GM23338 (cell line): ENCODE measurements at regions not wholly inside any gene's neighbourhood (a gene's known extent, or its start where the extent isn't known, plus 50 kb on each side); places are given as distances from the start of the nearest gene placed in this dataset.
"Not testable (repeated sequence)": the region's sequence is repeated elsewhere in the genome, so short reads cannot be mapped to it uniquely, and the experiment has no call there.

Experiments used
- ATAC-seq: fragments of 200-7000 bp; cut with Tn5 transposase; 3 replicates; pipeline ENCODE4 v1.9.1; 2020
- DNase-seq: peaks from one replicate; pipeline ENCODE4 v3.0.0-alpha.2; 2015; ENCODE audit warnings: low spot score
- H2AFZ ChIP-seq: fragments of 200-600 bp; sonication (generic); 2 replicates; pipeline ENCODE4 v1.8.0; 2016; ENCODE audit warnings: antibody characterized with exemption, mild to moderate bottlenecking, moderate library complexity
- H3F3A ChIP-seq: fragments of 200-600 bp; sonication (generic); replicated peaks from 2 replicates; pipeline ENCODE4 v1.8.0; 2017; ENCODE audit warnings: antibody characterized with exemption, mixed run types, low read depth
- H3K27ac ChIP-seq: fragments of 200-600 bp; sonication (generic); 2 replicates; pipeline ENCODE4 v1.6.1; 2016; ENCODE audit warnings: low read depth
- H3K27me3 ChIP-seq: fragments of 200-600 bp; sonication (generic); 2 replicates; pipeline ENCODE4 v1.8.0; 2016; ENCODE audit warnings: mild to moderate bottlenecking, mixed run types, moderate library complexity; ENCODE audit not compliant: insufficient read depth
- H3K36me3 ChIP-seq: fragments of 200-600 bp; sonication (generic); 2 replicates; pipeline ENCODE4 v1.8.0; 2016; ENCODE audit warnings: mild to moderate bottlenecking; ENCODE audit not compliant: insufficient read depth
- H3K4me1 ChIP-seq: fragments of 200-600 bp; sonication (generic); 2 replicates; pipeline ENCODE4 v1.8.0; 2016; ENCODE audit warnings: mild to moderate bottlenecking, moderate library complexity; ENCODE audit not compliant: insufficient read depth
- H3K4me2 ChIP-seq: fragments of 200-600 bp; sonication (generic); 2 replicates; pipeline ENCODE4 v1.7.1; 2017; ENCODE audit warnings: mixed run types
- H3K4me3 ChIP-seq: fragments of 200-600 bp; sonication (generic); 2 replicates; pipeline ENCODE4 v1.6.1; 2016; ENCODE audit warnings: mixed run types
- H3K79me2 ChIP-seq: fragments of 200-600 bp; sonication (generic); replicated peaks from 2 replicates; pipeline ENCODE4 v1.8.0; 2017; ENCODE audit warnings: mild to moderate bottlenecking; ENCODE audit not compliant: insufficient read depth
- H3K9me2 ChIP-seq: fragments of 200-600 bp; sonication (generic); 2 replicates; pipeline ENCODE4 v1.8.0; 2017; ENCODE audit not compliant: insufficient read depth
- H4K20me1 ChIP-seq: fragments of 200-600 bp; sonication (generic); replicated peaks from 2 replicates; pipeline ENCODE4 v1.8.0; 2017; ENCODE audit warnings: mild to moderate bottlenecking; ENCODE audit not compliant: insufficient read depth
- H3K27ac Mint-ChIP-seq: 2 replicates; pipeline ENCODE4 v1.8.0; 2020; ENCODE audit warnings: inconsistent platforms, mild to moderate bottlenecking, moderate library complexity, mixed read lengths
- H3K27me3 Mint-ChIP-seq: 3 replicates; pipeline ENCODE4 v1.8.0; 2022; ENCODE audit warnings: low read depth, mild to moderate bottlenecking, moderate library complexity, mixed read lengths, inconsistent platforms; ENCODE audit not compliant: insufficient read depth, poor library complexity
- H3K36me3 Mint-ChIP-seq: 3 replicates; pipeline ENCODE4 v1.8.0; 2021; ENCODE audit warnings: low read depth, mild to moderate bottlenecking, inconsistent platforms, moderate library complexity, mixed read lengths
- H3K4me1 Mint-ChIP-seq: 3 replicates; pipeline ENCODE4 v1.8.0; 2020; ENCODE audit warnings: mild to moderate bottlenecking, inconsistent platforms, mixed read lengths
- H3K4me3 Mint-ChIP-seq: 3 replicates; pipeline ENCODE4 v1.8.0; 2021; ENCODE audit warnings: moderate library complexity, mild to moderate bottlenecking, inconsistent platforms, mixed read lengths
- H3K9me3 Mint-ChIP-seq: 3 replicates; pipeline ENCODE4 v1.8.0; 2020; ENCODE audit warnings: moderate library complexity, mild to moderate bottlenecking, inconsistent platforms, mixed read lengths
- CREB1 ChIP-seq: fragments of 250-450 bp; sonication (Bioruptor Pico); IDR thresholded peaks from 2 replicates; pipeline ENCODE4 v1.5.0; 2020; ENCODE audit warnings: low read depth, mild to moderate bottlenecking, moderate library complexity
- EZH2 ChIP-seq: fragments of 200-600 bp; sonication (generic); IDR thresholded peaks from one replicate; pipeline ENCODE4 v1.8.0; 2017; ENCODE audit warnings: antibody characterized with exemption, mild to moderate bottlenecking, low read depth; ENCODE audit not compliant: unreplicated experiment
- STAT1 ChIP-seq: IDR thresholded peaks from one replicate; pipeline ENCODE4 v1.6.1; 2016; ENCODE audit warnings: antibody characterized with exemption; ENCODE audit not compliant: unreplicated experiment
- TF ChIP-seq, protein P1 (sequence below): fragments of 250-450 bp; sonication (Bioruptor Pico); IDR thresholded peaks from 2 replicates; pipeline ENCODE4 v1.5.0; 2020; ENCODE audit warnings: mild to moderate bottlenecking, moderate library complexity
- TF ChIP-seq, protein P2 (sequence below): IDR thresholded peaks from one replicate; pipeline ENCODE4 v1.6.1; 2018; ENCODE audit warnings: antibody characterized with exemption; ENCODE audit not compliant: unreplicated experiment
- TF ChIP-seq, protein P3 (sequence below): IDR thresholded peaks from 2 replicates; pipeline ENCODE4 v1.6.1; 2016; ENCODE audit warnings: antibody characterized with exemption

DNA sequence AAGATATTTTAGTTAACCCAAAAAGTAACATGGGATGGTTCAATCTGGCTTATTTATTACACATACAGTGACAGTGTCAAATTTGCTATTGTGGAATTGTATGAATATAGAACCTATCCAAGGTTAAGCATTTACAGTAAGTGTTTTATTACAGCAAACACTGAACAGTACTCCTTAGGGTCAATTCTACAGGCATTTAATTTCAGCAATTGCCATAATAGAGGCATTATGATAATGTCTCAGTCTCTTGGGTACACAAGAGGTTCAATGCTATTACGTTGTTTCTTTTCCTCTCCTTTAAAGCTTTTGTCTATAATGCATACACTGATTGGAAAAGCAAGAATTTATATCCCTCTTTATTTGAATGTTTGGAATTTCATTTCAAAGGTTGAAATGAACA lies 275.7 kb upstream of the NAALADL2 start:
- H3K27ac ChIP-seq = no peak overlapping the region

DNA sequence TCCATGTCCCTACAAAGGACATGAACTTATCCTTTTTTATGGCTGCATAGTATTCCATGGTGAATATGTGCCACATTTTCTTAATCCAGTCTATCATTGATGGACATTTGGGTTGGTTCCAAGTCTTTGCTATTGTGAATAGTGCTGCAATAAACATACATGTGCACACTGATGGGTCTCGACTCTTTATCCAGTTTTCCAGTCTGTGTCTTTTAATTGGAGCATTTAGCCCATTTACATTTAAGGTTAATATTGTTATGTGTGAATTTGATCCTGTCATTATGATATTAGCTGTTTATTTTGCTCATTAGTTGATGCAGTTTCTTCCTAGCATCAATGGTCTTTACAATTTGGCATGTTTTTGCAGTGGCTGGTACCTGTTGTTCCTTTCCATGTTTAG lies 272.0 kb upstream of the NAALADL2 start:
- not testable (repeated sequence) for H3K79me2 ChIP-seq, H3K27ac ChIP-seq, H3K4me3 Mint-ChIP-seq, H3K9me2 ChIP-seq, H3K36me3 ChIP-seq, H3K27me3 Mint-ChIP-seq, H3K4me1 ChIP-seq, H3F3A ChIP-seq, H3K4me3 ChIP-seq, H2AFZ ChIP-seq, DNase-seq, H3K27me3 ChIP-seq, H3K27ac Mint-ChIP-seq, H3K4me1 Mint-ChIP-seq, ATAC-seq, H3K4me2 ChIP-seq, H4K20me1 ChIP-seq
- Mint-ChIP-seq H3K36me3 (peaks cover 29% of the 10 kb centered on the region; the same call in 2 of the 3 replicates), H3K9me3 (peaks cover 35% of the 10 kb centered on the region)

More for the DNA sequence above, 275.7 kb upstream of the NAALADL2 start:
- no peak for TF ChIP-seq STAT1
- Mint-ChIP-seq H3K36me3 (peaks cover 14% of the 10 kb centered on the region; the same call in 2 of the 3 replicates), H3K4me1 (no peaks in the 10 kb centered on the region), H3K27ac (no peak overlapping the region), H3K9me3 (peaks cover 17% of the 10 kb centered on the region), H3K4me3 (no peak overlapping the region), H3K27me3 (no peaks in the 10 kb centered on the region)
- no peak overlapping the region for H3K4me3 ChIP-seq
- no peaks in the 10 kb centered on the region for H3K27me3 ChIP-seq
- no peaks in the 10 kb centered on the region for H3K36me3 ChIP-seq
- H3F3A ChIP-seq = no peaks in the 10 kb centered on the region
- no peaks in the 10 kb centered on the region for H3K4me1 ChIP-seq
- DNase-seq (no peak), ATAC-seq (no peak)
- H3K4me2 ChIP-seq = no peak overlapping the region
- H2AFZ ChIP-seq = no peak overlapping the region
- peaks cover 3% of the 10 kb centered on the region; the same call in 1 of the 2 replicates for H3K9me2 ChIP-seq
- H4K20me1 ChIP-seq = no peaks in the 10 kb centered on the region
- no peaks in the 10 kb centered on the region for H3K79me2 ChIP-seq

- Histone ChIP-seq H3K27me3 (no peaks in the 10 kb centered on the region), H3F3A (no peaks in the 10 kb centered on the region), H3K36me3 (no peaks in the 10 kb centered on the region), H3K27ac (no peak overlapping the region), H3K4me3 (no peak overlapping the region), H3K79me2 (no peaks in the 10 kb centered on the region), H3K4me1 (no peaks in the 10 kb centered on the region), H3K9me2 (no peaks in the 10 kb centered on the region), H3K4me2 (no peak overlapping the region), H2AFZ (no peak overlapping the region), H4K20me1 (no peaks in the 10 kb centered on the region)
- Mint-ChIP-seq H3K4me3 (no peak overlapping the region), H3K9me3 (no peaks in the 10 kb centered on the region), H3K36me3 (no peaks in the 10 kb centered on the region), H3K4me1 (no peaks in the 10 kb centered on the region), H3K27ac (no peak overlapping the region), H3K27me3 (no peaks in the 10 kb centered on the region)
- DNase-seq (no peak), ATAC-seq (no peak)
- TF ChIP-seq, protein P1, sequence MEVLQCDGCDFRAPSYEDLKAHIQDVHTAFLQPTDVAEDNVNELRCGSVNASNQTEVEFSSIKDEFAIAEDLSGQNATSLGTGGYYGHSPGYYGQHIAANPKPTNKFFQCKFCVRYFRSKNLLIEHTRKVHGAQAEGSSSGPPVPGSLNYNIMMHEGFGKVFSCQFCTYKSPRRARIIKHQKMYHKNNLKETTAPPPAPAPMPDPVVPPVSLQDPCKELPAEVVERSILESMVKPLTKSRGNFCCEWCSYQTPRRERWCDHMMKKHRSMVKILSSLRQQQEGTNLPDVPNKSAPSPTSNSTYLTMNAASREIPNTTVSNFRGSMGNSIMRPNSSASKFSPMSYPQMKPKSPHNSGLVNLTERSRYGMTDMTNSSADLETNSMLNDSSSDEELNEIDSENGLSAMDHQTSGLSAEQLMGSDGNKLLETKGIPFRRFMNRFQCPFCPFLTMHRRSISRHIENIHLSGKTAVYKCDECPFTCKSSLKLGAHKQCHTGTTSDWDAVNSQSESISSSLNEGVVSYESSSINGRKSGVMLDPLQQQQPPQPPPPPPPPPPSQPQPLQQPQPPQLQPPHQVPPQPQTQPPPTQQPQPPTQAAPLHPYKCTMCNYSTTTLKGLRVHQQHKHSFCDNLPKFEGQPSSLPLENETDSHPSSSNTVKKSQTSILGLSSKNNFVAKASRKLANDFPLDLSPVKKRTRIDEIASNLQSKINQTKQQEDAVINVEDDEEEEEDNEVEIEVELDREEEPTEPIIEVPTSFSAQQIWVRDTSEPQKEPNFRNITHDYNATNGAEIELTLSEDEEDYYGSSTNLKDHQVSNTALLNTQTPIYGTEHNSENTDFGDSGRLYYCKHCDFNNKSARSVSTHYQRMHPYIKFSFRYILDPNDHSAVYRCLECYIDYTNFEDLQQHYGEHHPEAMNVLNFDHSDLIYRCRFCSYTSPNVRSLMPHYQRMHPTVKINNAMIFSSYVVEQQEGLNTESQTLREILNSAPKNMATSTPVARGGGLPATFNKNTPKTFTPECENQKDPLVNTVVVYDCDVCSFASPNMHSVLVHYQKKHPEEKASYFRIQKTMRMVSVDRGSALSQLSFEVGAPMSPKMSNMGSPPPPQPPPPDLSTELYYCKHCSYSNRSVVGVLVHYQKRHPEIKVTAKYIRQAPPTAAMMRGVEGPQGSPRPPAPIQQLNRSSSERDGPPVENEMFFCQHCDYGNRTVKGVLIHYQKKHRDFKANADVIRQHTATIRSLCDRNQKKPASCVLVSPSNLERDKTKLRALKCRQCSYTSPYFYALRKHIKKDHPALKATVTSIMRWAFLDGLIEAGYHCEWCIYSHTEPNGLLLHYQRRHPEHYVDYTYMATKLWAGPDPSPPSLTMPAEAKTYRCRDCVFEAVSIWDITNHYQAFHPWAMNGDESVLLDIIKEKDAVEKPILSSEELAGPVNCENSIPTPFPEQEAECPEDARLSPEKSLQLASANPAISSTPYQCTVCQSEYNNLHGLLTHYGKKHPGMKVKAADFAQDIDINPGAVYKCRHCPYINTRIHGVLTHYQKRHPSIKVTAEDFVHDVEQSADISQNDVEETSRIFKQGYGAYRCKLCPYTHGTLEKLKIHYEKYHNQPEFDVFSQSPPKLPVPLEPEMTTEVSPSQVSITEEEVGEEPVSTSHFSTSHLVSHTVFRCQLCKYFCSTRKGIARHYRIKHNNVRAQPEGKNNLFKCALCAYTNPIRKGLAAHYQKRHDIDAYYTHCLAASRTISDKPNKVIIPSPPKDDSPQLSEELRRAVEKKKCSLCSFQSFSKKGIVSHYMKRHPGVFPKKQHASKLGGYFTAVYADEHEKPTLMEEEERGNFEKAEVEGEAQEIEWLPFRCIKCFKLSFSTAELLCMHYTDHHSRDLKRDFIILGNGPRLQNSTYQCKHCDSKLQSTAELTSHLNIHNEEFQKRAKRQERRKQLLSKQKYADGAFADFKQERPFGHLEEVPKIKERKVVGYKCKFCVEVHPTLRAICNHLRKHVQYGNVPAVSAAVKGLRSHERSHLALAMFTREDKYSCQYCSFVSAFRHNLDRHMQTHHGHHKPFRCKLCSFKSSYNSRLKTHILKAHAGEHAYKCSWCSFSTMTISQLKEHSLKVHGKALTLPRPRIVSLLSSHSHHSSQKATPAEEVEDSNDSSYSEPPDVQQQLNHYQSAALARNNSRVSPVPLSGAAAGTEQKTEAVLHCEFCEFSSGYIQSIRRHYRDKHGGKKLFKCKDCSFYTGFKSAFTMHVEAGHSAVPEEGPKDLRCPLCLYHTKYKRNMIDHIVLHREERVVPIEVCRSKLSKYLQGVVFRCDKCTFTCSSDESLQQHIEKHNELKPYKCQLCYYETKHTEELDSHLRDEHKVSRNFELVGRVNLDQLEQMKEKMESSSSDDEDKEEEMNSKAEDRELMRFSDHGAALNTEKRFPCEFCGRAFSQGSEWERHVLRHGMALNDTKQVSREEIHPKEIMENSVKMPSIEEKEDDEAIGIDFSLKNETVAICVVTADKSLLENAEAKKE (CRISPR knock-in tag) = no peak
- TF ChIP-seq EZH2 (no peak), CREB1 (CRISPR knock-in tag) (no peak)
- TF ChIP-seq, protein P2, sequence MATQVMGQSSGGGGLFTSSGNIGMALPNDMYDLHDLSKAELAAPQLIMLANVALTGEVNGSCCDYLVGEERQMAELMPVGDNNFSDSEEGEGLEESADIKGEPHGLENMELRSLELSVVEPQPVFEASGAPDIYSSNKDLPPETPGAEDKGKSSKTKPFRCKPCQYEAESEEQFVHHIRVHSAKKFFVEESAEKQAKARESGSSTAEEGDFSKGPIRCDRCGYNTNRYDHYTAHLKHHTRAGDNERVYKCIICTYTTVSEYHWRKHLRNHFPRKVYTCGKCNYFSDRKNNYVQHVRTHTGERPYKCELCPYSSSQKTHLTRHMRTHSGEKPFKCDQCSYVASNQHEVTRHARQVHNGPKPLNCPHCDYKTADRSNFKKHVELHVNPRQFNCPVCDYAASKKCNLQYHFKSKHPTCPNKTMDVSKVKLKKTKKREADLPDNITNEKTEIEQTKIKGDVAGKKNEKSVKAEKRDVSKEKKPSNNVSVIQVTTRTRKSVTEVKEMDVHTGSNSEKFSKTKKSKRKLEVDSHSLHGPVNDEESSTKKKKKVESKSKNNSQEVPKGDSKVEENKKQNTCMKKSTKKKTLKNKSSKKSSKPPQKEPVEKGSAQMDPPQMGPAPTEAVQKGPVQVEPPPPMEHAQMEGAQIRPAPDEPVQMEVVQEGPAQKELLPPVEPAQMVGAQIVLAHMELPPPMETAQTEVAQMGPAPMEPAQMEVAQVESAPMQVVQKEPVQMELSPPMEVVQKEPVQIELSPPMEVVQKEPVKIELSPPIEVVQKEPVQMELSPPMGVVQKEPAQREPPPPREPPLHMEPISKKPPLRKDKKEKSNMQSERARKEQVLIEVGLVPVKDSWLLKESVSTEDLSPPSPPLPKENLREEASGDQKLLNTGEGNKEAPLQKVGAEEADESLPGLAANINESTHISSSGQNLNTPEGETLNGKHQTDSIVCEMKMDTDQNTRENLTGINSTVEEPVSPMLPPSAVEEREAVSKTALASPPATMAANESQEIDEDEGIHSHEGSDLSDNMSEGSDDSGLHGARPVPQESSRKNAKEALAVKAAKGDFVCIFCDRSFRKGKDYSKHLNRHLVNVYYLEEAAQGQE = no peak
- TF ChIP-seq, protein P3, sequence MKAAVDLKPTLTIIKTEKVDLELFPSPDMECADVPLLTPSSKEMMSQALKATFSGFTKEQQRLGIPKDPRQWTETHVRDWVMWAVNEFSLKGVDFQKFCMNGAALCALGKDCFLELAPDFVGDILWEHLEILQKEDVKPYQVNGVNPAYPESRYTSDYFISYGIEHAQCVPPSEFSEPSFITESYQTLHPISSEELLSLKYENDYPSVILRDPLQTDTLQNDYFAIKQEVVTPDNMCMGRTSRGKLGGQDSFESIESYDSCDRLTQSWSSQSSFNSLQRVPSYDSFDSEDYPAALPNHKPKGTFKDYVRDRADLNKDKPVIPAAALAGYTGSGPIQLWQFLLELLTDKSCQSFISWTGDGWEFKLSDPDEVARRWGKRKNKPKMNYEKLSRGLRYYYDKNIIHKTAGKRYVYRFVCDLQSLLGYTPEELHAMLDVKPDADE = no peak
Observed at GRCh38 chr3:174596447-174596982, 262.6 kb upstream of the NAALADL2 start.
